GM21825 (cell line): ENCODE measurements at regions not wholly inside any gene's neighbourhood (a gene's known extent, or its start where the extent isn't known, plus 50 kb on each side); places are given as distances from the start of the nearest gene placed in this dataset.

ENCODE experiments used
- ATAC-seq: cut with Tn5 transposase; IDR thresholded peaks from one replicate; pipeline ENCODE4 v1.9.1; 2021; ENCODE audit warnings: mild to moderate bottlenecking, moderate library complexity; ENCODE audit not compliant: unreplicated experiment

- ATAC-seq, result no peak
Measured at GRCh38 chr13:78802912-78803311, 144.0 kb upstream of the OBI1 start.

GRCh38 chr13:78787190-78787589 is 128.2 kb upstream of the OBI1 start:
- ATAC-seq, result no peak

DNA sequence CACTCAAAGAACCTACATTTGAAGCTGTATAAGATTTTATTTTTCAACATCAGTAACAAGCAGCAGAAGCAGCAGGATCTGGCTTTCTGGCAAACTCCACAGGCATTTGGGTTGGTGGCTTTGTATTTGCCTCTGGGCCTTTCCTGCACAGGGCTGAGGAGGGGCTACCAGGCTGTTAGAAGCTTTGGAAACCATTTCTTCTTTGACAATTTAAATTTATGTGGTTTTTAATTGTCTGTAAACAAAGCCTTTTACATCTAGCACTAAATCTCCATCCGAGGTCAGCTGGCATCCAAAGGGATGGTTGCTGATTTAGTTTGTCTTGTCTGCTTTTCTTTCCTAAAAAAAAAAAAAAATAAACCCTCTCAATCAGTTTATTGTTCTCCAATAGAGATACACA is 127.5 kb upstream of the OBI1 start:
- no peak for ATAC-seq

DNA sequence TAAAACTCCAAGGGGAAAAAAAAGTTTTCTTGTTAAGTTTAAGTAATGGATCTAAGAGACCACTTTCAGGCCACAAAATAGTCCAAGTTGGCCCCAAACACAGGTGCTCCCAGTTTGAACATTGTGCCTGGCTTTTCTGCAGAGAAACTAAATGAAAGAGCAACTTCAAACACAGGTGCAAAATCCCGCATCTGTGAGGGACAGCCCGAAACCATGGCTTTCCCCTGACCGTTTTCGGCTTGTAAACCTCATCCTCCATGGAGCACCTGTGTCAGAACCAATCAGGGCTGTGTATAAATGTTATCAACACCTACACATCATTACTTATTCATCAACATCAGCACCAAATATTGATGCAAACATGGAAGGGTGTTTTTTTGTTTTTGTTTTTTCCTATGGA is 126.8 kb upstream of the OBI1 start:
- ATAC-seq, result no peak

DNA sequence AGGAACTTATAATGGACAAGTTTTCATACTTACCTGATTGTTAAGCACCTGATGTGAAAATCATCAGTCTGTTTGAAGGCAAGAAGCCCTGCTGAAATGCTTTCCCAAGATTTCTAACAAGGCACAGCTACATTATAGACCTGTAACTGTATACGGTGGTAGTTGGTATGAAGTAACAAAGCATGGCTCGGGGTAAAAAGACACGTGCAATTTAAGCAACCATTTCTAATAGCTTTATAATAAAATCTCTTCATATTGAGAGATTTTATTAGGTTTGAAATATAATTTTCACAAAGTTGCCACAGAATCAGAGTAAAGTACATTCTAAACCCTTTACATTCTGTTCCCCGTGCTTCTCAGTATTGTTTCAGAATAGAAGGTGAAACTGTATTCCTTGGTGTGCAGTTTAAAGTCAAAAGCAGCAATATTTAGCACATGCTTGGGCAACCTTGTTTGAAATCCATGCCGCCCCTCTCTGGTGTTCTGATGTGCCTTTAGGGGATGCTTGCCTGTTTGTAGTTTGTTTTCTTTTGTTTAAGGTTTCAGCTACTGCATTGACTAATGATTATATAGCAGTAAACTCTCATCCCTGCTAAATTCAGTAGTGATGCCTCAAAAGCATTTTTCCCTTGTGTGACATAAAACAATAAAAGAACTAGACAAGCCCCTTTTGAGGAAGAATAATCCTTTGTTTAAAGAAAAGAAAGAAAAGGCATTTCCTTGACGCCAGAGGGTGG is 125.2 kb upstream of the OBI1 start:
- ATAC-seq, result no peak

- no peak for ATAC-seq
Measured at GRCh38 chr13:78780708-78781107, 121.8 kb upstream of the OBI1 start.

GRCh38 chr13:78779608-78780007 is 120.7 kb upstream of the OBI1 start:
- no peak for ATAC-seq

DNA sequence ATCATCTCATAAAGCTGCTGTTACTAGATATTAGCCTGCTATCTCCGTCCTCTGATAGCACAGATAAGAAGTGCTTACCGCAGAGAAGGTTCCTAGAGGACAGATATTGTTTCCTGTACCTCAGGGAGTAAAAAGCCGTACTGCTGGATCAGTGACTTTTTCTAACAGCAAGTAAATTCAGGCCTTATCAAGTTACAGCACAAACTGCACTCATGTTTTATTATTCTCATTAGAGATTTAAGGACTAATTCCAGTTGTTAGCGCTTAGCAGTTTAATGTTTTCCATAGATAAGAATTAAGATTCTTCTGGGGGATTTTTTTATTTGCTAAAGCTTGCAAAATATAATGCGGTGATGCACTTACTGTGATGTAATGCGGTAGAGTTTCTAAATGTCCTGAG is 119.0 kb upstream of the OBI1 start:
- no peak for ATAC-seq

DNA sequence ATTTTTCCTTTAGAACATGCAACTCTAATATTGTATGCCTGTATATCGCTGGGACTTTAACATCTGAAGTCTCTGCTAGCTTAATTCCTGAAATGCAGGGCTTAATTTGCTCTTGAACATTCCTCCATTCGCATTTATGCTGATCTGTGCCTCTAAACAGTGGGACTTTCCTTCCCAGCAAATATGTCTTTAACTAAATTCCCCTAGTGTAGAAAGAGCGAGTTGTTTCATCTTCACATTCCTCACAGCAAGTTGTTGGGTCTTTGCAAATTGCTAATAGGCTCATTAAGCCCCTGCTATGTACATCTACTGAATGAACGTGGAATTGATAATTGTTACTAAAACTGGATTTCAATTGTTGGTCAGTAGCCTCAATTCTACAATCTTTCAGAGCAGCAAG is 118.4 kb upstream of the OBI1 start:
- no peak for ATAC-seq

DNA sequence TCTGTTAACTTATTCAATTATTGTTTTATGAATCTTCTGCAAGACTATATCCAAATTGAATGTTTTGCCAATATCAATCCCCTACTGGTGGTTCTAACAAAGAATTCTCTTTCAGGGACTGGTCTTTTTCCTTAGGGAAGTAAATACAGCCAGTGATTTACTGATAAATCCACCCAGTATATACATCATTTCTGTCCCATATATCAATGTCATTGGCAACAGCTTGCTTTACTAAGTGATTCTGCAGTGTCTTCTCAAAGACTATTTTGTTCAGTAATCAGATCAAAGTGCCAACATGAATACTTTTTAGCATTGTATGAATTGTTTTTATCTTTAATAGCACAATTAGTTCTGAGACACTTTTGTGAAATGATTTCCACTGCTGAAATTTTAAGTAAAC is 114.0 kb upstream of the OBI1 start:
- ATAC-seq, result no peak

DNA sequence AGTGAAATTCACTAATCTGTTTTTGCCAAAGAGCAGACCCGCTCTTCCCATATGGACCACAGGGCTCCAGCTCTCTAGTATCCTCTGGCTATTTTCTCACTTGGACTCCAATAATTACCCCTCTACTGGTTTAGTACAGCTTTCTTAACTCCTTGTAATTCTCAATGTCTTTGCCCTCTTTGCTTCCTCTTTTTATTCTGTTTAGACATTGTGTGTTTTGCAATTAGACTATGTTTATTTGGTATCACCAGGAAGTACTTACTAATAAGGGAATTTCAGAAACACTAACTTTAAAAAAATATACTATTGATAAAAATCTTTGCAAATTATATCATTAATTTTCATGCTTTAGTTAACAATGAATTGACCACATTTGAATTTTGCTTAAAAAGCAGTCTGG is 111.6 kb upstream of the OBI1 start:
- ATAC-seq, result no peak

DNA sequence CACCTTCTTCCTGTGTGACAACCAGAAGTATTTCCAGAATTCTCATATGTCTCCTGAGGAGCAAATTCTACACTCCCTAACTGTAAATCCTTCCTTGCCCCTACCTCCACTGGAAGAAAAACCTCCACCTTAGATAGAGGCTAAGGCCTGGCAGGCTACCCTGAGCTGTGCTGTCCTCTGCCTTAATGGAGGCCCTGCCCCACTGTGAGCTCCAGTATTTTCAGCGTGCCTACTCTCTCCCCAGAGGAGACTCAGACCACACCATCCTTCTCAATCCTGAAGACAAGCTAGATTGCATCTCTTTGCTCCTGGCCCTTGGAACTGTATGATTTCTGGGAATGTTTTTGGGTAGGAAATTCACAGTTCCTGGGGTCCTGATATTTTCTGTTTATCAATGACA is 110.0 kb upstream of the OBI1 start:
- ATAC-seq, result no peak

- no peak for ATAC-seq
Measured at GRCh38 chr13:78764665-78765064, 105.7 kb upstream of the OBI1 start.

DNA sequence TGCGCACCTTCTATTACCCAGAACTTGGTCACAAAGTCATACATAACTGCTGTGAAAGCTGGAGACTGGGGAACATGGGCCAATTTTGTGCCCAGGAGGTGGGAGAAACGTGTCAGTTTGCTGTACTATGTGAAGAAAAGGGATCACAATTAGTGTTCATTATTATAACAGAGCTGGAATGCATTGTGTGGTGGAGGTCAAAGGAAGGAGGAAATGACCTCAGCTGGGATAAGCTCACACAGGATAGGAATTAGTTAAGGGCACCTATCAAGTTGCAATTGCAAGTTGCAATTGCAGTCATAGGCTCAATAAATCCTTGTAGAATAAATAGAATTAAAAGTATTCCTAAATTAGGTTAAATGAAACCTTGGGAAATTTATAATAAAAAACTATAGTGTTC is 103.9 kb upstream of the OBI1 start:
- no peak for ATAC-seq

DNA sequence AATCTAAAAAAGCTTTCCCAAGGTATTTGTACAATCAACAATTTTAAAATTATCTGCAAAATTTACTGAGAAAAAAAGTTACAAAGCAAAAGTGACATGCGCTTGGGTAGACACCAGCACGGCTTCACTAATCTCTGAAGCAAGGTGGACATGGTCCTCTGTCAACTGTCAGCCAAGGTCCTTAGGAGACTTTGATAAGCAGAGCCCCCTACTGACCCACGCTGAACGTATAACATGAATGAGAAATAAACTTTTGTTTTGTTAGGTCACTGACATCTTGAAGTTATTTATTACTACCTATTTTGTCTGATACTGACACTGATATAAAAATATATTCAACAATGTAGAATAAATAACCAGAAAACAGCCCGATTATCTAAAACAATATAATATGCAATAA is 100.7 kb upstream of the OBI1 start:
- ATAC-seq, result no peak

DNA sequence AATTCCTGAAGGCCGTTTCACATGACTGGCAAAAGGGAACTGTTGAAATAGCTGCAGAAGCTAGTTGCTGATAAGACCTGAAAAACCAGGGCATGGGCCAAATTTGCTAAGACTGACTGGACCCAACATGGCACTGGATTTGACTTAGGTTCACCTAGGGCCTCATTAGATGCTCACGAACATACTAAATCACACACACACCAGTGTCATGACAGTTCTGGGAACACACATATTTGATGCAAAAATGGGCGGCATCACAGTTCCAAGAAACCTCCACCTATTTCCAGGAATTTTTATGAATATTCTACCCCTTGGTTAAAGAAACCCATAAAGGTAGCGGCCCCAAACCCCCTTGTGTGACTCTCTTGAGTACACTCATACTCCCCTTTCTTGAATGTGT is 99.6 kb upstream of the OBI1 start:
- ATAC-seq, result no peak

DNA sequence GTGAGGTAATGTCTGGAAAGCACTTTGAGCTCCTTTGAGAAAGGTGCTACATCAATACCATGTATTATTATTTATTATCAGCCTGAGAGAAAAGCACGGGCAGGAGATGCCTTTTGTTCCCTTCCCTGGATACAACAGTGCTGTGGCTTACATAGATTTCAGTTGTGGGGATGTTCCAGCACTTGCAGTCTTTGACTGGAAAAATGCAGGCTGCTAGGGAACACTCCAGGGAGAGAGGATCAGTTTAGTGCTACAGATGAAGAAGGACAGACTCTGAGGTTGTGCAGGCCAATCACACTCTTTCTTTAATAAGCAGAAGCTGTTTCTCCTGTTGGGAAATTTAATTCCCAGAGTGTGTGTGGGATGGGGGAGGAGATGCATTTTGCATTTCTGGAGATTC is 94.5 kb upstream of the OBI1 start:
- no peak for ATAC-seq

- no peak for ATAC-seq
Measured at GRCh38 chr13:78750735-78751134, 91.8 kb upstream of the OBI1 start.

DNA sequence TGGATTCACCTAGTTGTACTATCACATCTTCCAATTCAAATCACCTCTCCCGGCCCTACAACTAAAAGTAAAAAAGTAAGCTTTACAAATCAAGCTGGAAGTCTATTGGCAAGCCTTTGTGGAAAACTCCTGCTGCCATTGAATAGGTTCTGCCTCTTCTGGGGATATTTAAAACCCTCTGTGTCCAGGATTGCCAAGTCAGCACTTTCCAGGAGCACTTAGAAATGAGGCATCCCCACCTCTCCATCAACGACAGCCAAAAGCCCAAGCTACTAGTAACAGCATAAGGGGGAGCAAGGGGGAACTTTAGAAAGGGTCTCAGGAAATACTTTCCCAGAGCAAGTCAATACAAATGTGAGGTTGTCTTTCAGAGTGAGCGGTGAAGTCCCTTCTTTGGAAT is 85.0 kb upstream of the OBI1 start:
- ATAC-seq, result no peak

- ATAC-seq, result no peak
Measured at GRCh38 chr13:78742659-78743058, 83.7 kb upstream of the OBI1 start.

- ATAC-seq, result no peak
Measured at GRCh38 chr13:78736142-78736541, 77.2 kb upstream of the OBI1 start.

DNA sequence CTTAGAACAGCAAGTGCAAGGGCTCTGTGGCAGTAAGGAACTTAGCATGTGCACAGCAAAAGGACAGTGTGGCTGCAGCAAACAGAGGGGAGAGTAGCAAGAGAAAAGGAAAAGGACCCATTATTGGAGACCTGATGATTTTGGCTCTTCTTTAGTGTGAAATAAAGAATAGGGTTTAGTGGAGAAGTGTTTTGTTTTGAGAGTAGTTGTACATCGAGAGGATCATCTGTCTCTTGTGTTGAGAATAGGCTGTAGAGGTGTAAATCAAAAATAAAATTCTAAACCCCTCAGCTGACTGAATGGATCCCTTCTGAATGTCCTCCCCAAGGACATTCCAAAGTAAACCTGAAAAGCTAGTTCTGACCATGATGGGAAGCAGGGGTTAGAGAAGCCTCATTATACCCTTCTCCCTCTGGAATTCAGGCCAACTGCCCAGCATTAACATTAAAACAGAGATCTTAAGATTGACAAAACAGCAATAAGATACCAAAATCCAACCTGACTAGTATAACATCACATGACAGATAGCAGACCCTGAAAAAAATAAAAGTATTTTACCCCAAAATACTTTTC is 73.6 kb upstream of the OBI1 start:
- no peak for ATAC-seq

GRCh38 chr13:78722700-78723099 is 63.7 kb upstream of the OBI1 start:
- ATAC-seq, result no peak
